Activated CD8-positive, alpha-beta T cell treated with anti-CD3 and anti-CD28 coated beads for 36 hours (primary cell): ENCODE measurements at regions not wholly inside any gene's neighbourhood (a gene's known extent, or its start where the extent isn't known, plus 50 kb on each side); places are given as distances from the start of the nearest gene placed in this dataset.

Experiments
- ATAC-seq: fragments of 200-7000 bp; cut with Tn5 transposase; one replicate; pipeline ENCODE4 v1.10.0; 2021; ENCODE audit warnings: mild to moderate bottlenecking, moderate library complexity
- CTCF ChIA-PET: fragments of 350-600 bp; sonication (Branson Sonifier 250); formaldehyde crosslinking; loops from one replicate; lab custom pipeline; 2021; ENCODE audit warnings: antibody characterized with exemption; lab: Charles Lee
- POLR2A ChIA-PET: fragments of 350-600 bp; sonication (Branson Sonifier 250); formaldehyde crosslinking; loops from one replicate; lab custom pipeline; 2021; ENCODE audit warnings: antibody characterized with exemption; lab: Charles Lee
- DNase-seq: peaks from one replicate; pipeline ENCODE4 v3.0.0-alpha.2; 2020
- H3K27ac Mint-ChIP-seq: one replicate; pipeline ENCODE4 v1.8.0; 2021; ENCODE audit warnings: mild to moderate bottlenecking, mixed read lengths
- H3K27me3 Mint-ChIP-seq: one replicate; pipeline ENCODE4 v1.8.0; 2021; ENCODE audit warnings: mixed read lengths
- H3K36me3 Mint-ChIP-seq: one replicate; pipeline ENCODE4 v1.8.0; 2021; ENCODE audit warnings: low read depth, mixed read lengths
- H3K4me1 Mint-ChIP-seq: one replicate; pipeline ENCODE4 v1.8.0; 2021; ENCODE audit warnings: low read depth, mixed read lengths
- H3K4me3 Mint-ChIP-seq: one replicate; pipeline ENCODE4 v1.8.0; 2021; ENCODE audit warnings: mild to moderate bottlenecking, moderate library complexity, mixed read lengths
- H3K9me3 Mint-ChIP-seq: one replicate; pipeline ENCODE4 v1.8.0; 2021; ENCODE audit warnings: mixed read lengths
- intact Hi-C: fragments of 100-400 bp; cut with micrococcal nuclease; formaldehyde crosslinking; loops from one replicate; pipeline ENCODE4 v1.10.0; 2022
- TF ChIP-seq, protein P1 (sequence below): fragments of 200-600 bp; IDR thresholded peaks from one replicate; pipeline ENCODE4 v1.8.0; 2022; ENCODE audit warnings: antibody characterized with exemption, mild to moderate bottlenecking

DNA sequence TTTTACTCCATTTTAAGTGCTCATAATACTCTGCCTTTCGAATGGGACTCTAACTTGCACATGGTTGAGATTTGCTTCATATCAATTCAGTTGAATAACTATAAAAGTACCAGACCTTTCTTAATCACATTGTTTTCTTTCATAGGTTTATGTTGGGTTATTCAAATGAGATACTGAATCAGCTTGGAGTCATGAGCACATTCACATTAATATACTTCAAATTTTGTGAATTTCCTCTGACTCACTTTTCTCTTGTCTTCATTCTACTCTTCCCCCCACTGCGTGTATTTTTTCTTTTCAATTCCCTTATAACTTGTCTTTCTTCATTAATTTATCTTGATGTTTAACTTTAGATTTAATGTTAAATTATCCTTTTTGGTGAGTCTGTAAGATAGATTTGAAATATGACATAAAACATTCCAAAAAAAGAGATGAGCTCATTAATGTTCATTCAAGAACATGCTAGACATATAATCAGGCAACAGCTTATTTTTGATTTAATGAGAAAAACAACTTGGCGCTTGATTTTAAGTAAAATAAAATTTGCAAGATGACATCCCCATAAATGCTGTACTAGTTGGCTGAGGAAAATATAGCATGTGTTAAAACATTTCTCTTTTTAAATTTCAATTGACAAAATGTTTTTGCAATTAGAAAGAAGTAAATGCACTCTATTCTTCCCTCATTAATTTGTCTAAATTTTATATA, 736.0 kb downstream of the CD109 start:
- TF ChIP-seq, protein P1, sequence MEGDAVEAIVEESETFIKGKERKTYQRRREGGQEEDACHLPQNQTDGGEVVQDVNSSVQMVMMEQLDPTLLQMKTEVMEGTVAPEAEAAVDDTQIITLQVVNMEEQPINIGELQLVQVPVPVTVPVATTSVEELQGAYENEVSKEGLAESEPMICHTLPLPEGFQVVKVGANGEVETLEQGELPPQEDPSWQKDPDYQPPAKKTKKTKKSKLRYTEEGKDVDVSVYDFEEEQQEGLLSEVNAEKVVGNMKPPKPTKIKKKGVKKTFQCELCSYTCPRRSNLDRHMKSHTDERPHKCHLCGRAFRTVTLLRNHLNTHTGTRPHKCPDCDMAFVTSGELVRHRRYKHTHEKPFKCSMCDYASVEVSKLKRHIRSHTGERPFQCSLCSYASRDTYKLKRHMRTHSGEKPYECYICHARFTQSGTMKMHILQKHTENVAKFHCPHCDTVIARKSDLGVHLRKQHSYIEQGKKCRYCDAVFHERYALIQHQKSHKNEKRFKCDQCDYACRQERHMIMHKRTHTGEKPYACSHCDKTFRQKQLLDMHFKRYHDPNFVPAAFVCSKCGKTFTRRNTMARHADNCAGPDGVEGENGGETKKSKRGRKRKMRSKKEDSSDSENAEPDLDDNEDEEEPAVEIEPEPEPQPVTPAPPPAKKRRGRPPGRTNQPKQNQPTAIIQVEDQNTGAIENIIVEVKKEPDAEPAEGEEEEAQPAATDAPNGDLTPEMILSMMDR, result no peak
- Mint-ChIP-seq H3K36me3 (no peaks in the 10 kb centered on the region), H3K27ac (no peak overlapping the region), H3K4me3 (no peak overlapping the region), H3K27me3 (no peaks in the 10 kb centered on the region), H3K4me1 (no peaks in the 10 kb centered on the region), H3K9me3 (peaks cover 4% of the 10 kb centered on the region)
- DNase-seq (no peak), ATAC-seq (no peak)
- ChIA-PET POLR2A (no interaction called here), CTCF (no interaction called here)
- intact Hi-C loops, result no loop called here

DNA sequence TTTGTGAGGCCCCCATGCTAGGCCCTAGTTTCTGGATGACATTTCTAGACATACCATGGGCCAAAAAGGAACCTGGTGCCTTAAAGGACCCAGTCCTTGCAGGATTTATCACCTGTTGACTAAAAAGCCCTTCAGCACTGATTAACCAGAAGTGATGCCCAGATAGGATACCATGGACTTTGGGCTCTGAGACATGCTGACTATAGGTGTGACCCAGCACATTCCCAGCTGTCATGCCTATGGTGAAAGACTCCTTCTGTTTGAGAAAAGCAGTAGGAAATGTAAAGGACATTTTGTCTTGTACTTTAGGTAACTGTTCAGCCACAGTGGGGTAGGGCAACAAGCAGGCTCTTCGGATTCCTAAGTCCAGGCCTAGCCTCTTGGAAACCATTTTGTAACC, 724.2 kb downstream of the CD109 start:
- Mint-ChIP-seq H3K4me3 (no peak overlapping the region), H3K36me3 (no peaks in the 10 kb centered on the region), H3K27ac (no peak overlapping the region), H3K4me1 (no peaks in the 10 kb centered on the region), H3K9me3 (peaks cover 6% of the 10 kb centered on the region), H3K27me3 (no peaks in the 10 kb centered on the region)
- intact Hi-C loops, result no loop called here
- TF ChIP-seq, protein P1, result no peak
- ChIA-PET CTCF (no interaction called here), POLR2A (no interaction called here)
- DNase-seq, result no peak
- no peak for ATAC-seq

DNA sequence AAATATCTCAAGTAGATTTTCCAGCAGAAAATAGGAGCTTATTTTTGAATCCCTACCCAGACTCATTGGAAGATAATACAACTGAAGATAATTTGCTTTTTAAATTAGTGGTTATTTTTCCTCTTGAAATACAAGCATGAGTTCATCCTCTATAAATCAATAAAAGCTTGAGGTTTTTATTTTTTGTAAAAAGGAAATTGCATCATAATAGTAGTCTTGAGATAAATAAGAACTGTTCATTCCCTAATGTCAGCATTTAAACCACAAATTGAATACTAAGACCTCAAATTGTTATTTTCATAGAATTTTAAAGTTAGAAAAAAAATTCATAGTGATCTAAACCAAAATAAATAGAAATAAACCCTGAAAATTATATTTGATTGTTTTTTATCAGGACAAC, 719.1 kb downstream of the CD109 start:
- H3K27ac Mint-ChIP-seq, result no peak overlapping the region
- no peaks in the 10 kb centered on the region for H3K27me3 Mint-ChIP-seq
- H3K9me3 Mint-ChIP-seq, result peaks cover 4% of the 10 kb centered on the region
- intact Hi-C loops, result no loop called here
- DNase-seq (no peak), ATAC-seq (no peak)
- no peaks in the 10 kb centered on the region for H3K36me3 Mint-ChIP-seq
- no peaks in the 10 kb centered on the region for H3K4me1 Mint-ChIP-seq
- ChIA-PET CTCF (no interaction called here), POLR2A (no interaction called here)
- TF ChIP-seq, protein P1, result no peak
- no peak overlapping the region for H3K4me3 Mint-ChIP-seq

DNA sequence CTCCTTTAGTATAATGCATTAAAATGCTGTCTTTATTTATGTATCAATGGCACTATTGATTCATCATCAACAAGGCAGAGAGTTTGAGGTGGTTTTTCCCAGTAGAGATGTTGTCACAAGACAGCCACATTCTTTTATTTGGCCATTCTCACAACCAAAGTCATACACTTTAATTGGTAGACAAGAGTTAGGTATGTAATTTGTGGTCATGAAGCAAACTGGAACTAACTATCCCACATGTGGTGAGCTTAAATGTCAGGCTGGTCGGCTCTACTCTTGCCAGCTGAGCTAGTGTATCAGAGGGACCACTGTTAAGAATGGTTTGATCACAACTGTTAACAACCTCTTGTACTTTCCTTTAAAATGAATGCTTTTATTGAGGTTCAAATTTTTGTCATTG, 714.6 kb downstream of the CD109 start:
- Mint-ChIP-seq H3K27ac (no peak overlapping the region), H3K27me3 (no peaks in the 10 kb centered on the region), H3K9me3 (no peaks in the 10 kb centered on the region), H3K4me3 (no peak overlapping the region), H3K4me1 (no peaks in the 10 kb centered on the region), H3K36me3 (no peaks in the 10 kb centered on the region)
- DNase-seq (no peak), ATAC-seq (no peak)
- TF ChIP-seq, protein P1, result no peak
- ChIA-PET CTCF (no interaction called here), POLR2A (no interaction called here)
- intact Hi-C loops, result no loop called here

DNA sequence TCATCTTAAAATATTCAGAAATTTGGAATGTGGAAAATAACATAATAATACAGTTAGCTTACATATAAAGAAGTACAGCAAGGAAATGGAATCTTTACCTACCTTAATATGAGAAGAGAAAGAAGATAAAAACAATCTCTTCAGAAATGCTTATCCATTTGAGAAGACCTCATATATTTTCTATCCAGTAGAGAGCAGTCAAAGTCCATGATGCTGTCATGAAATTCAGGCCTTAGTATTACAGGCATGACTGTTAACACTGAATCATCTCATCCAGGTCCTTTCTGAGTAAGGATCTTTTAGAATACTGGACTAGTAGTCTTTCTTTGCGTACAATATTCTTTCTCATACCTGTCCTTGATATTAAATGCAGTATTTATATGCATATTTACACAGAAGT, 713.4 kb downstream of the CD109 start:
- no peak for ATAC-seq
- intact Hi-C loops, result no loop called here

More for the DNA sequence above, 713.4 kb downstream of the CD109 start:
- POLR2A ChIA-PET, result no interaction called here
- Mint-ChIP-seq H3K9me3 (no peaks in the 10 kb centered on the region), H3K4me3 (no peak overlapping the region), H3K27me3 (no peaks in the 10 kb centered on the region), H3K27ac (no peak overlapping the region), H3K4me1 (no peaks in the 10 kb centered on the region), H3K36me3 (no peaks in the 10 kb centered on the region)
- DNase-seq, result no peak
- CTCF ChIA-PET, result no interaction called here
- TF ChIP-seq, protein P1, result no peak
